DLD1 (cell line): ENCODE measurements at regions not wholly inside any gene's neighbourhood (a gene's known extent, or its start where the extent isn't known, plus 50 kb on each side); places are given as distances from the start of the nearest gene placed in this dataset.

Experiments
- in situ Hi-C: cut with HindIII; loops from 2 replicates; pipeline ENCODE4 v1.10.0; 2017; ENCODE audit warnings: low sequenced_read_pairs

GRCh38 chr1:4546911-4547310, 107.5 kb upstream of the AJAP1 start:
- in situ Hi-C loops, result no loop called here

- in situ Hi-C loops, result no loop called here
Measured at GRCh38 chr1:4549930-4550329, 104.5 kb upstream of the AJAP1 start.

DNA sequence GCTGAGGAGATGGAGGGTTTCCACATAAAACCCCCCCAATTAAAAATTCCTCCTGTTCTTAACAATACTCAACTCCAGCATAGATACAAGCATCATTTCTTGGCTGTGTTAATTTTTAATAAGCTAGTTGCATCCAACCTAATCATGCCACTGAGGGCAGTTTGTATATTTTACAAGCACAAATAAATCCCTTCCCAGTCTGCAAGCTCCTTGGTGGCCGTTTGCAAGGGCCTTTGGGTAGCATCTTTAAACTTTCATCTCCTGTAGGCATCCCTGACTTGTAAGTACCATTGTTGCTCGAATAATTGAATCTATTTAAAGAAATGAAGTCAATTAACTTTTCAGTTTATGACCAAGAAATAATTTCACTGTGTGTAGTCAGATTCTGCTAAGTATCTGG, 103.5 kb upstream of the AJAP1 start:
- in situ Hi-C loops, result no loop called here

GRCh38 chr1:4551706-4552105, 102.7 kb upstream of the AJAP1 start:
- in situ Hi-C loops, result no loop called here

GRCh38 chr1:4553761-4554160, 100.6 kb upstream of the AJAP1 start:
- in situ Hi-C loops, result no loop called here

GRCh38 chr1:4554271-4554865, 100.0 kb upstream of the AJAP1 start:
- in situ Hi-C loops, result no loop called here

DNA sequence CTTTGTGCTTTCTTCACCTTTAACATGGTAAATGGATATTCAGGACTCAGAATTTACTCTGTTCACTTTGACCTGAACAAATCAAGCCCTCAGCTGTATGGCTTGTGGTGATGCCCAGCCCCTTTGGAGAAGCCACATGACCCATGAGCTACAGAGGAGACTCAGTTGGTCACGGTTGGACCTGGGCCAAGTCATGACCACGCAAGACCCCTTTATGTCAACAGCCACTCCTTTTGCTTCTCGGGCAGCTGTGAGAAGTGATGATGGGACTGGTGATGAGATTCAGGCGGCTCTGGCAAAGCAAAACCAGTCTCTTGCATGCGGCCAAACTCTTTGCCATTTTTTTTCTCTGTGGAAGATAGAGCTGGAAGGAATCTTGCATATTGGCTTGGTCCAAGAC, 96.5 kb upstream of the AJAP1 start:
- in situ Hi-C loops, result no loop called here

- in situ Hi-C loops, result no loop called here
Measured at GRCh38 chr1:4561205-4561604, 93.2 kb upstream of the AJAP1 start.

GRCh38 chr1:4562321-4562720, 92.1 kb upstream of the AJAP1 start:
- in situ Hi-C loops, result no loop called here

- in situ Hi-C loops, result no loop called here
Measured at GRCh38 chr1:4563586-4563985, 90.8 kb upstream of the AJAP1 start.

- in situ Hi-C loops, result no loop called here
Measured at GRCh38 chr1:4564051-4564450, 90.4 kb upstream of the AJAP1 start.

DNA sequence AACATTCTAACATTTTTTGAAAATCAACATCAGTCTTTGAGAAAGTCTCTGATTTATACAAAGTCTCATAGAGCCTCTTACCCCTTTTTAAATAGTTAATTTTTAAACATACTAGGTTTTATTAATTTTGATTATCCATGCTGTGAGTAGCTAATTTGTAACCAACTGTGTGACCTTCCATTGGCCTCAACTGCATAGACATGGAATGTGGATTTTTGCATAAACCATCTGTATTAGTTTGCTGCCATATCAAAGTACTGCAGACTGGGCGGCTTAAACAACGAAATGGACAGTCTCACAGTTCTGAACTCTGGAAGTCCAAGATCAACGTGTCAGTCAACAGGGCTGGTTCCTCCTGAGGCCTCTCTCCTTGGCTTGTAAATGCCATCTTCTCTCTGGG, 89.2 kb upstream of the AJAP1 start:
- in situ Hi-C loops, result no loop called here

DNA sequence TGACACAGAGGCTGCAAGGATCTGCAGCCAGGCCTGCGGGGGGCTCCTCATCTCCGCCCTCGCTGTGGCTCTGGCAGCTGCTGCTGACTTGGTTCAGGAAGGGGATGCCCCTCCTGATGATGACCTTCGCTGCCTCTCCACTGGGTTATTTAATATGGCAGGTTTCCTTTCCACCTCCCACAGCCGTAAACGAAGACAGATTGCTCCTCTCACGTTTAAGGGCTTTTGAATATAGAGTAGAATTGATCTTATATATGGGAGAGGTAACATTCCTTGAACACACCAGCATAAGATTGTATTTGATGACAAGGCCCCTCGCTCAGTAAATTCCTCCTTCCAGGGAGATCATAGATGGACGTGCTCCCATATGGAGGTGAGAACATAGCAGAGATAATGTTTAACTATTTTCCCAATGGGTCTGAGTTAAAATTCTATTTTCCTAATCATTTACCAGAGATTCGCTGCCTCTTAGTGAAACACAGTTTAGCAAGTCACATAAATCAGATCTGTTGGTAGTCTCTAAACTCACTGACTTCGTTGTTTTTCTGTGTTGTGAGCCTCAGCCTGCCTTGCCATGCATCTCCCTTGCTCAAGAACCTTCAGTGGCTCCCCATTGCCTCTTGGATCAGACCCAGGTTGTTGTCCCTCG, 88.5 kb upstream of the AJAP1 start:
- in situ Hi-C loops, result no loop called here

DNA sequence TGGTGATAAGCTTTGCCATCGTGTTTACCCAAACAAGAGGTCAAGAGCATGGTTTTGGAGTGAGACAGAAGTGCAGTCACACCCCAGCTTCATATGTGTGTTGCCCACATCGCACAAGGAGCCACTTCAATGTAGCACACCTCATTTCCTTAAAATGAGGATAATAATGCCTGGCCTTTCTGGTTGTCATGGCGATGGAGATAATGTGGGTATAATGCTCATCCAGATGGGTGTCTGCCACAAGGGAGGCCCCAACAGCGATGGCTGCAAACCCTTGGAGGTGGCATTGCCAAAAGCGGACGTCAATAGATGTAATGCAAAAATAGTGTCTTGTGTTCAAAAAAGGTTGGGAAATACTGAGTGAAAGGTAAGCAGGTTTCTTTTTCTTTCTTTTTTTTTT, 83.1 kb upstream of the AJAP1 start:
- in situ Hi-C loops, result no loop called here

- in situ Hi-C loops, result no loop called here
Measured at GRCh38 chr1:4573526-4573925, 80.9 kb upstream of the AJAP1 start.

DNA sequence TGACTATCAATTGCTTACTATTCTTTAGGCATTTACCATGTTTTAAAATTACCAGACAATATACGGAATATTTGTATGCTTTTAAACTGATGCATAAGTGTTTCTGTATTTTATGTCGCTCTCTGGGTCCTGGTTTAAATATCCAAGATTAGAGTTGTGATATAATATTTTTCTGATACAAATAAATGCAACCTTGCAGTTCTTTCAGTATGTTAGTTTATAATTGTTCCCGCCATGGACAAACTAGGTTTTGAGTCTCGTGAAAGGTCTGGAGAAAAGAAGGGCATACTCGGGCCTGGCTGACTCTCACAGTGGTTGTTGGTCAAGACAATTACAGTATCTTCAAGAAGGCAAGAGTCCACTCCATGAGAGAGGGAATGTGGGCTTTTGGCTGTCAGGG, 72.6 kb upstream of the AJAP1 start:
- in situ Hi-C loops, result no loop called here

DNA sequence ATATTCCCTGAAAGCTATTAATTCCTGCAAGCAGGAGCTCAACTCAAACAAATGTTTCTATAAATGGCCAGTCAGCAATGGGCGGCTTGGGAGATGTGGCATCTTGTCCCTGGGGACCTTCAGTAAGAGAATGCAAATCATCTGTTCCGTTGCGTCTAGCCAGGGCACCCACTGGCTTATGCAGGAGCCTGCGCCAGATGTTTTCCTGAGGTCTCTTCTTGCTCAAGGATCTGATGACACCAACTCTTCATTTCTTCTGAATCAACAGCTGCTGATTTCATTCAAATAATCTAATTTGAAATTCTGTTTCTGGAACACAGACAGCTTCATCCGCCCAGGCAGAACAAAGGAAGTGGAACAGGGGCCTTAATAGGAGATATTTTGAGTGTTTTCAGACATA, 70.0 kb upstream of the AJAP1 start:
- in situ Hi-C loops, result no loop called here

GRCh38 chr1:4585216-4585615, 69.2 kb upstream of the AJAP1 start:
- in situ Hi-C loops, result no loop called here

DNA sequence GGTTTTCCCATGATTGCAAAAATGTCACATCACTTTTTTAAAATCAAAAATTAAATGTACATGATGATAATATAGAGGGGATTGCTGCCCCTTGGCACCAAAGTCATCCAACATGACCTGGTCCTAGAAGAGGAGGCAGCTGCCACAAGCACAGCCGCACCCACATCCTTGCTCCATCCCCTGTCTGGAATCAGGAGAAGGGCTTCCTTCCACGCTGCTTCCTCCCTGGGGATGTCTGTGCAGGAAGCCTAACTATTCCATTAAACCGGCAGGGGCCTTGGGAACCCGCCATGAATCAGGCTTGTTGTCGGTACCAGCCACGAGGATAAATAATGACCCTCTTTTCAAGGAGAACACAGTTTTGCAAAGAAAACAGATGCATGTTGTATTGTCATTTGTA, 68.7 kb upstream of the AJAP1 start:
- in situ Hi-C loops, result no loop called here

GRCh38 chr1:4586611-4587160, 67.7 kb upstream of the AJAP1 start:
- in situ Hi-C loops, result no loop called here

DNA sequence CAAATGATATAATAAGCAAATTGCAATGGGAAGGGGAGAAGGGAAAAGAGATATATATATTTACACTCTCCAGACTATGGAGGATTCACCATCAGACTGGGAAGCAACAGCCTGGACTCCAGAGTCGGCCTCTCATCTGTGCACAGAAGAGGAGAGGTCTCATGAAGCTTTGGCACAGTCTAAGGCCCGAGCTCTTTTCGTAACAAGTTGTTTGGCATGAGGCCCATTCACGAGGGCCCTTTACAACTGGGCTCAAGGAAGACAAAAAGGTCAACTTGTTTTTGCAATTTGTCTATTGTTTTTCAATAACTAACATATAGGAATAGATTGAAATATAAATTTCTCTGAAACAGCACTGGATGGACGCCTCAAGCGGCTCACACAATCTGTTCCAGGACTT, 66.7 kb upstream of the AJAP1 start:
- in situ Hi-C loops, result no loop called here

DNA sequence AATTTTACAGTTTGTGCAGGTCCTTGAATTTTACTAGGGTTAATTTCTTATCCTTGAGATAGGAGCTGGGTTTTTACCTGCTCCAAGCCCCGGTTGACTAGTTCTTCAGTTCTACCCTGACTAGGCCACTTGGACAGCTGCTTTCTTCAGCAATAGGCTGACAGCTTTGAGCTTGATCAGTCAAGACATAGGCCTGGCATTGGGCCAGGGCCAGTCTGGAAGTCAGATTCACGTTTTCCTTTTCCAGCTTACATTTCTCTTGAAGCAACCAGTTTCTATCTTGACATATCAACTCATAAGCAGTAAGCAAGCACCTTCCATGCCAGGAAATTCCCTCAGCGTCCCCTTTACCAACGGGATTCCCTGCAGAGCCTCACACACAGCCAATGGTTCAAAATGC, 63.7 kb upstream of the AJAP1 start:
- in situ Hi-C loops, result no loop called here

GRCh38 chr1:4591926-4592325, 62.5 kb upstream of the AJAP1 start:
- in situ Hi-C loops, result no loop called here
